Fibroblast of skin of back (primary cell): ENCODE measurements at regions not wholly inside any gene's neighbourhood (a gene's known extent, or its start where the extent isn't known, plus 50 kb on each side); places are given as distances from the start of the nearest gene placed in this dataset.
"Not testable (repeated sequence)": the region's sequence is repeated elsewhere in the genome, so short reads cannot be mapped to it uniquely, and the experiment has no call there.

Experiments
- DNase-seq: peaks from one replicate; pipeline ENCODE4 v3.0.0-alpha.2; 2013

- no peak for DNase-seq
Measured at GRCh38 chr1:47598357-47598756, 160.5 kb downstream of the FOXD2 start.

GRCh38 chr1:47599777-47600176 is 161.9 kb downstream of the FOXD2 start:
- DNase-seq = no peak

- not testable (repeated sequence) for DNase-seq
Measured at GRCh38 chr1:47602491-47602890, 164.6 kb downstream of the FOXD2 start.

GRCh38 chr1:47604869-47605268 is 167.0 kb downstream of the FOXD2 start:
- not testable (repeated sequence) for DNase-seq

- DNase-seq = no peak
Measured at GRCh38 chr1:47608296-47608875, 170.5 kb downstream of the FOXD2 start.

- DNase-seq = no peak
Measured at GRCh38 chr1:47611992-47612391, 174.1 kb downstream of the FOXD2 start.

GRCh38 chr1:47612819-47613218 is 175.0 kb downstream of the FOXD2 start:
- DNase-seq = no peak

- DNase-seq = no peak
Measured at GRCh38 chr1:47616036-47616435, 178.2 kb downstream of the FOXD2 start.

GRCh38 chr1:47616906-47617305 is 179.1 kb downstream of the FOXD2 start:
- DNase-seq = no peak

GRCh38 chr1:47617381-47618221 is 179.8 kb downstream of the FOXD2 start:
- no peak for DNase-seq

- no peak for DNase-seq
Measured at GRCh38 chr1:47618222-47618720, 180.4 kb downstream of the FOXD2 start.

- no peak for DNase-seq
Measured at GRCh38 chr1:47618830-47619229, 181.0 kb downstream of the FOXD2 start.

- DNase-seq = no peak
Measured at GRCh38 chr1:47621483-47621882, 183.6 kb downstream of the FOXD2 start.

- no peak for DNase-seq
Measured at GRCh38 chr1:47621977-47622376, 184.1 kb downstream of the FOXD2 start.

GRCh38 chr1:47622776-47623556 is 185.1 kb downstream of the FOXD2 start:
- no peak for DNase-seq

GRCh38 chr1:47623557-47623940 is 185.7 kb downstream of the FOXD2 start:
- DNase-seq = no peak

GRCh38 chr1:47624531-47624930 is 186.7 kb downstream of the FOXD2 start:
- no peak for DNase-seq

GRCh38 chr1:47627016-47627415 is 189.2 kb downstream of the FOXD2 start:
- DNase-seq = no peak

- DNase-seq = no peak
Measured at GRCh38 chr1:47627471-47628370, 189.9 kb downstream of the FOXD2 start.

- DNase-seq = no peak
Measured at GRCh38 chr1:47629201-47629600, 191.4 kb downstream of the FOXD2 start.

- no peak for DNase-seq
Measured at GRCh38 chr1:47630346-47630745, 192.5 kb downstream of the FOXD2 start.

GRCh38 chr1:47631411-47631995 is 193.7 kb downstream of the FOXD2 start:
- no peak for DNase-seq
